ENCODE measurements at regions not wholly inside any gene's neighbourhood (a gene's known extent, or its start where the extent isn't known, plus 50 kb on each side); places are given as distances from the start of the nearest gene placed in this dataset.
"Not testable (repeated sequence)": the region's sequence is repeated elsewhere in the genome, so short reads cannot be mapped to it uniquely, and the experiment has no call there.

- H3K4me3 ChIP-seq: no peak overlapping the region
- no peak overlapping the region for H3K27ac ChIP-seq
- WGBS, 10 experiments: 0 to 92% (median 50%) methylated on average over 1 of the region's 1 CpG; no CpG with 5 or more reads in 3 of the 10 experiments
- no peaks in the 10 kb centered on the region for H3K4me1 ChIP-seq (replicated peaks in 1 of 2)
- ATAC-seq (replicated peaks in 6 of 8): no peak
- in situ Hi-C loops (cut with MboI; ENCODE audit: low pct_unique_long_range_greater_than_20kb in 2 of 9, low sequenced_read_pairs in 9 of 9, unreplicated experiment in 9 of 9): no loop called here
These were observed 1784.1 kb downstream of the SLITRK5 start for GRCh38 chr13:89455225-89455624.

DNA sequence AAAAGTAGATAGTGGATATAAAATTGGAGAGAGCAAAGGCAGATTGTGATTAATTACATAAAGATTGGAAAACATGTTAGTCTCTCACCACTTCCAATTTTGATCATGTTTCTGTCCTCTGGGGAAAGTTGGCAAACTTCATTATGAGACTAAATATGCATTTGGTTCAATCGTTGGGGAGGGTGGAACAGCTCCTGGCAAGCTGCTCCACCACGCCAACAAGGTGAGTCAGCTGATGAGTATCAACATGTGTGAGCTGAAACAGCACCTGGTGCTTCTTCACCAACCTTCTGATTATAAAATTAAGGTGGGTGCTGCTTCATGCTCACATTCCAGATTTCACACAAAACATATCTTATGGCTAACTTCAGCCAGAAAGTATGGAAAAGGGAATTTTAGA lies 1784.6 kb downstream of the SLITRK5 start:
- no peak for ATAC-seq (replicated peaks in 6 of 8)
- in situ Hi-C loops (cut with MboI; ENCODE audit: low pct_unique_long_range_greater_than_20kb in 2 of 9, low sequenced_read_pairs in 9 of 9, unreplicated experiment in 9 of 9): no loop called here
- no peak overlapping the region for H3K4me3 ChIP-seq
- no peak overlapping the region for H3K27ac ChIP-seq
- no peaks in the 10 kb centered on the region for H3K4me1 ChIP-seq (replicated peaks in 1 of 2)
- 0 to 89% (median 35%) methylated on average over 1 to 2 of the region's 2 CpGs; no CpG with 5 or more reads in 4 of the 10 experiments for WGBS, 10 experiments

DNA sequence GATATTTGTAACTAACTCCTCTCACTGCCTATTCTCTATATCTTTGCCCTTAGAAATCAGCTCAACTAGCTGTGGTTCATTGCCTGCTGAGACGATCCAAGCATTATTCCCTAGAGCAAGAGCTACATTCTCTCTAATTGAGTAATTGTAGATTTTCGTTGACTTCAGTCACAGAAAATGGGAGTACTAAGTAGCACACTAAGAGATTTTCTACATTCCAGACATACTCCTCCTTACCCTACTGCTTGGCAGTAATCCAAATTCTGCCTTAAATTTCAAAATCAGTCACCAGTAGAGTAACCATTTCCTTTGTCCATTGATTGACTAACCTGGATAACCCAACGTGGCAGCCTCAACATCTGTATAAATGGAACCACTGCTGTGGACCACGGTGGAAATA lies 1786.8 kb downstream of the SLITRK5 start:
- 0 to 88% (median 46%) methylated on average over 1 to 4 of the region's 4 CpGs; no CpG with 5 or more reads in 3 of the 10 experiments for WGBS, 10 experiments
- Histone ChIP-seq H3K27ac (no peak overlapping the region), H3K4me1 (replicated peaks in 1 of 2) (no peaks in the 10 kb centered on the region), H3K4me3 (no peak overlapping the region)
- in situ Hi-C loops (cut with MboI; ENCODE audit: low pct_unique_long_range_greater_than_20kb in 2 of 9, low sequenced_read_pairs in 9 of 9, unreplicated experiment in 9 of 9): no loop called here
- no peak for ATAC-seq (replicated peaks in 6 of 8)

DNA sequence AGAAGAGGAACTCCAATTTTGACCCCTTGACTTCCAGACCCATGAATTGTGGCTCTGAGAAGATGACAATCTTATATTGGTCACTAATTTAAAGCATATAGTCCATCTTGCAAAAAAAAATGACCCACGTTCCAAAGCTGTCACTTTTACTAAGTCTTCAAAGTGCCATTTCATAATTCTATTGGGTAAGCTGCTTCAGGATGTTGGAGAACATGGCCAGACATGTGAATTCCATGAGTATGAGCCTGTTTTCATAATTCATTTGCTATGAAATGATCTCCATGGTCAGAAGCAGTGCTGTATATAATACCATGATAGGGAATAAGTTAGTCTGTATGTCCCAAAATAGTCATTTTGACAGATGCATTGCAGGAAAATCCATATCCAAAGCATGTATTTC lies 1787.3 kb downstream of the SLITRK5 start:
- no peak for ATAC-seq (replicated peaks in 6 of 8)
- H3K4me1 ChIP-seq (replicated peaks in 1 of 2): no peaks in the 10 kb centered on the region
- 0 to 100% (median 73%) methylated on average over 1 of the region's 1 CpG; no CpG with 5 or more reads in 3 of the 10 experiments for WGBS, 10 experiments
- in situ Hi-C loops (cut with MboI; ENCODE audit: low pct_unique_long_range_greater_than_20kb in 2 of 9, low sequenced_read_pairs in 9 of 9, unreplicated experiment in 9 of 9): no loop called here
- no peak overlapping the region for H3K27ac ChIP-seq
- H3K4me3 ChIP-seq: no peak overlapping the region

DNA sequence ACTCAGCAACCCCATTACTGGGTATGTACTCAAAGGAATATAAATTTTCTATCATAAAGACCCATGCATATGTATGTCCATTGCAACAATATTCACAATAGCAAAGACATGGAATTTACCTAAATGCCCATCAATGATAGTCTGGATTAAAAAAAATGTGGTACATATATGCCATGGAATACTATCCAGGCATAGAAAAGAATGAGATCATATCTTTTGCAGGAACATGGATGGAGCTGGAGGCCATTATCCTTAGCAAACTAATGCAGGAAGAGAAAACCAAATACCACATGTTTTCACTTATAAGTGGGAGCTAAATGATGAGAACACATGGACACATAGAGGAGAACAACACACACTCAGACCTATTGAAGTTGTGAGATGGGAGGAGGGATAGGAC lies 1789.7 kb downstream of the SLITRK5 start:
- H3K4me3 ChIP-seq; ATAC-seq (replicated peaks in 6 of 8); in situ Hi-C loops (cut with MboI; ENCODE audit: low pct_unique_long_range_greater_than_20kb in 2 of 9, low sequenced_read_pairs in 9 of 9, unreplicated experiment in 9 of 9); H3K4me1 ChIP-seq (replicated peaks in 1 of 2); H3K27ac ChIP-seq: not testable (repeated sequence)

GRCh38 chr13:89465366-89465765 lies 1794.2 kb downstream of the SLITRK5 start:
- in situ Hi-C loops (cut with MboI; ENCODE audit: low pct_unique_long_range_greater_than_20kb in 2 of 9, low sequenced_read_pairs in 9 of 9, unreplicated experiment in 9 of 9): no loop called here
- 0 to 100% (median 79%) methylated on average over 1 to 2 of the region's 2 CpGs; no CpG with 5 or more reads in 4 of the 10 experiments for WGBS, 10 experiments
- no peak for ATAC-seq (replicated peaks in 6 of 8)
- Histone ChIP-seq H3K4me3 (no peak overlapping the region), H3K27ac (no peak overlapping the region), H3K4me1 (replicated peaks in 1 of 2) (no peaks in the 10 kb centered on the region)

DNA sequence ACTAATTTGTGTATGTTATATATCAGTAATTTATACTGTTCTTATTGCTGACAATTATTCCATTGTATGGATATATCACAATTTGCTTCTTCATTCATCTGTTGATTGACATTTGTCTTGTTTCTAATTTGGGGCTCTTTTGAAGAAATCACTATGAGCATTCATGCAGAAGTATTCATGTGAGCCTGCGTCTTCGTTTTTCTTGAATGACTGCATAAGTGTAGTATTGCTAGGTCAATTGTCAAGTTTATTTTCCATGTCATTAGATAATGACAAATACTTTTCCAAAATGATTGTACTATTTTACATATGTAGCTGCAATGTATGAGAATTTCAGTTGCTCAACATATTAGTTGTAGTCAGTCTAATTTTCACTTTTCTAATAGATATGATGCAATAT lies 1796.9 kb downstream of the SLITRK5 start:
- no peak for ATAC-seq (replicated peaks in 6 of 8)

GRCh38 chr13:89470901-89471300 lies 1799.7 kb downstream of the SLITRK5 start:
- 0 to 100% (median 93%) methylated on average over 1 to 3 of the region's 3 CpGs; no CpG with 5 or more reads in 1 of the 10 experiments for WGBS, 10 experiments
- Histone ChIP-seq H3K4me1 (replicated peaks in 1 of 2) (no peaks in the 10 kb centered on the region), H3K27ac (no peak overlapping the region), H3K4me3 (no peak overlapping the region)
- ATAC-seq (replicated peaks in 6 of 8): no peak
- in situ Hi-C loops (cut with MboI; ENCODE audit: low pct_unique_long_range_greater_than_20kb in 2 of 9, low sequenced_read_pairs in 9 of 9, unreplicated experiment in 9 of 9): no loop called here

More for the DNA sequence above, 1796.9 kb downstream of the SLITRK5 start:
- Histone ChIP-seq H3K27ac (no peak overlapping the region), H3K4me3 (no peak overlapping the region), H3K4me1 (replicated peaks in 1 of 2) (no peaks in the 10 kb centered on the region)
- 47 to 100% (median 79%) methylated on average over 2 of the region's 2 CpGs; no CpG with 5 or more reads in 3 of the 10 experiments for WGBS, 10 experiments
- in situ Hi-C loops (cut with MboI; ENCODE audit: low pct_unique_long_range_greater_than_20kb in 2 of 9, low sequenced_read_pairs in 9 of 9, unreplicated experiment in 9 of 9): no loop called here

DNA sequence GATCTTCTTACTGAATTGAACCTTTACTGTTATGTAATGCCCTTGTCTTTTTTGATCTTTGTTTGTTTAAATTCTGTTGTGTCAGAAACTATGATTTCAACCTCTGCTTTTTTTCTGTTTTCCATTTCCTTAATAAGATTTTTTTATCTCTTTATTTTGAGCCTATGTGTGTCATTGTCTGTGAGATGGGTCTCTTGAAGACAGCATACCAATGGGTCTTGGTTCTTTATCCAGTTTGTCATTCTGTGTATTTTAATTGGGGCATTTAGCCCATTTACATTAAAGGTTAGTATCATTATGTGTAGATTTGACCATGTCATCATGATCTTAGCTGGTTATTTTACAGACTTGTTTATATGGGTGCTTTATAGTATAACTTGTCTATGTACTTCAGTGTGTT lies 1803.3 kb downstream of the SLITRK5 start:
- in situ Hi-C loops (cut with MboI; ENCODE audit: low pct_unique_long_range_greater_than_20kb in 2 of 9, low sequenced_read_pairs in 9 of 9, unreplicated experiment in 9 of 9): no loop called here
- H3K4me1 ChIP-seq (replicated peaks in 1 of 2): no peaks in the 10 kb centered on the region
- no peak overlapping the region for H3K27ac ChIP-seq
- no peak for ATAC-seq (replicated peaks in 6 of 8)
- H3K4me3 ChIP-seq: no peak overlapping the region

GRCh38 chr13:89486065-89486464 lies 1814.9 kb downstream of the SLITRK5 start:
- peak in 3 of 8 experiments; percentile 62 to 73 (median 64) for ATAC-seq (replicated peaks in 6 of 8)
- Histone ChIP-seq H3K4me1 (replicated peaks in 1 of 2) (no peaks in the 10 kb centered on the region), H3K4me3 (no peak overlapping the region), H3K27ac (no peak overlapping the region)
- in situ Hi-C loops (cut with MboI; ENCODE audit: low pct_unique_long_range_greater_than_20kb in 2 of 9, low sequenced_read_pairs in 9 of 9, unreplicated experiment in 9 of 9): no loop called here
- 8 to 100% (median 100%) methylated on average over 1 of the region's 1 CpG; no CpG with 5 or more reads in 1 of the 10 experiments for WGBS, 10 experiments

DNA sequence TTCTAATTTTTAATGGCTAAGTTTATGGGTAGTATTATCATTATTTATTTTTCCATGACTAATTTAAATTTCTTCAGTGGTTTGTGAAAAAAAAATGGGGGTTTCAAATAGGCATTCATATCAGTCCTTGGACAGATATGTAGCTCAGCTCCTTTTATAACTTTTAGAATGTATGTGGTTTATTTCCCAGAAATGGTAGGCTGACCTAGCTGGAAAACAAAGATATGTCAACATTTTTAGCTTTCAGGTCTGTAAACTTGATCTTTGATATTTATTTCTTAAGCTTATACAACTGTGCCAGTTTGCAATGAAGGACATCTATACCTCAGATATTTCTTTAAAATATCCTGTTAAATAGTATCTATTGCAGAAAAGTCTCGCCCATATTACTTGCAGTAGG lies 1815.5 kb downstream of the SLITRK5 start:
- WGBS, 10 experiments: 0 to 86% (median 78%) methylated on average over 1 of the region's 1 CpG; no CpG with 5 or more reads in 5 of the 10 experiments
- ATAC-seq (replicated peaks in 6 of 8): no peak
- Histone ChIP-seq H3K4me3 (no peak overlapping the region), H3K27ac (no peak overlapping the region), H3K4me1 (replicated peaks in 1 of 2) (no peaks in the 10 kb centered on the region)
- in situ Hi-C loops (cut with MboI; ENCODE audit: low pct_unique_long_range_greater_than_20kb in 2 of 9, low sequenced_read_pairs in 9 of 9, unreplicated experiment in 9 of 9): no loop called here

DNA sequence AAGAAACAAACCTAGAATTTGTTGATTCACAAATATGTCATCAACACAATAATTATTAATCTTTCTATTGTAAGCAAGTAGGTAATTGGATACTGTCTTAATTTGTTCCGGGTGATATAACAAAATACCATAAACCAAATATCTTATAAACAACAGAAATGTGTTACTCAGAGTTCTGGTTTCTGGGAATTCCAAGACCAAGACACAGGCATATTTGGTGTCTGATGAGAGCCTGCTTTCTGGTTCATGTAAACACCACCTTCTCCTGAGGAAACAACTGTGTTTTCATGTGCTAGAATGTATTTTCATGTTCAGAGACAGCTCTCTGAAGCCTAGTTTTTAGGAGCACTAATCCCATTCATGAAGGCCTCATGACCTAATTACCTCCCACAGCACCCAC lies 1819.5 kb downstream of the SLITRK5 start:
- Histone ChIP-seq H3K4me1 (replicated peaks in 1 of 2) (no peaks in the 10 kb centered on the region), H3K27ac (no peak overlapping the region), H3K4me3 (no peak overlapping the region)
- 0 to 100% (median 100%) methylated on average over 1 of the region's 1 CpG; no CpG with 5 or more reads in 3 of the 10 experiments for WGBS, 10 experiments
- in situ Hi-C loops (cut with MboI; ENCODE audit: low pct_unique_long_range_greater_than_20kb in 2 of 9, low sequenced_read_pairs in 9 of 9, unreplicated experiment in 9 of 9): no loop called here
- ATAC-seq (replicated peaks in 6 of 8): no peak

GRCh38 chr13:89496478-89496877 lies 1825.3 kb downstream of the SLITRK5 start:
- no peak overlapping the region for H3K27ac ChIP-seq
- WGBS, 10 experiments: 0 to 86% (median 38%) methylated on average over 1 to 2 of the region's 2 CpGs; no CpG with 5 or more reads in 1 of the 10 experiments
- no peaks in the 10 kb centered on the region for H3K4me1 ChIP-seq (replicated peaks in 1 of 2)
- no peak overlapping the region for H3K4me3 ChIP-seq
- ATAC-seq (replicated peaks in 6 of 8): no peak
- in situ Hi-C loops (cut with MboI; ENCODE audit: low pct_unique_long_range_greater_than_20kb in 2 of 9, low sequenced_read_pairs in 9 of 9, unreplicated experiment in 9 of 9): no loop called here

DNA sequence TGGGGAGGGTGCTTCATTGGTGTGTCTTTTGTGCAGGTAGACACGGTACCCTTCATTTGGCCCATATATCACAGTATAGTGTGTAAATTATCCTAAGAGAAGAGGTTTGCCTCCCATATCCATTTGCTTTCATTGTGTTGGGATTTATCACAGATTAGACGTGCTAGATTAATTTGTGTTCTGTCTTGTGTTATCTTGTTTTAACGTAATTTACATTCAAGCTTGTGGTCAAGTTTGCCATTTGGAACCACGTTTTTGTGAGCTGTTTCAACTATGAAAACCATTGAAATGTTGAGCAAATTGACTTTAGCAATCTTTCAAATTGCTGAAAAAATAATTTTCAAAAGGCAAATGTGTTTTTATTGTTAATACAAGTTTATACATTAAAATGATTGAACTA lies 1826.5 kb downstream of the SLITRK5 start:
- no peak for ATAC-seq (replicated peaks in 6 of 8)
- H3K27ac ChIP-seq: no peak overlapping the region
- in situ Hi-C loops (cut with MboI; ENCODE audit: low pct_unique_long_range_greater_than_20kb in 2 of 9, low sequenced_read_pairs in 9 of 9, unreplicated experiment in 9 of 9): no loop called here
- WGBS, 10 experiments: 13 to 89% (median 59%) methylated on average over 2 to 4 of the region's 4 CpGs
- H3K4me3 ChIP-seq: no peak overlapping the region
- no peaks in the 10 kb centered on the region for H3K4me1 ChIP-seq (replicated peaks in 1 of 2)
